Fibroblast of gingiva (primary cell): ENCODE measurements at regions not wholly inside any gene's neighbourhood (a gene's known extent, or its start where the extent isn't known, plus 50 kb on each side); places are given as distances from the start of the nearest gene placed in this dataset.

ENCODE experiments used
- DNase-seq: peaks from one replicate; pipeline ENCODE4 v3.0.0-alpha.2; 2011; ENCODE audit warnings: low read depth

- no peak for DNase-seq
These were observed 60.4 kb upstream of the HAO2 start for GRCh38 chr1:119308130-119308700.

DNA sequence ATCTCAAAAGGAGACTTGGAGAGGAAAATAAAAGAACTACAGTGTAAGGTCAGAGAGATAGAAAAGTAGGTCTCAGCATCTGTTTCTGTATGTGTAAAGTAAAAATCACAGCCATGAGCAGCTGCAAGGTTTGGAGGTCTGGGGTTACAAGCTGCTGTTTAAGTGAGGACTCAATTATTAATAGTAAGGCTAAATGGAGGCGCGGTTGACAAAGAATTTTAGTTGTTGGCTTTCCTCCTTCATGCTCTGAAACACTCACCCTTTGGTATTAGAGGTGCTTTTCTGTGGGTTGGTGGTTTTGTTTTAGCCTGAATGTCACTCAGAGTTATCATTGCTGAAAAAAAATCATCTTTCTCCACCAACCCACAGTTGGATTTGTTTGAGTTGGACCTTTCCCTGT is 59.8 kb upstream of the HAO2 start:
- DNase-seq = no peak

- no peak for DNase-seq
These were observed 58.3 kb upstream of the HAO2 start for GRCh38 chr1:119310301-119310700.

- DNase-seq = no peak
These were observed 56.1 kb upstream of the HAO2 start for GRCh38 chr1:119312500-119312899.

DNA sequence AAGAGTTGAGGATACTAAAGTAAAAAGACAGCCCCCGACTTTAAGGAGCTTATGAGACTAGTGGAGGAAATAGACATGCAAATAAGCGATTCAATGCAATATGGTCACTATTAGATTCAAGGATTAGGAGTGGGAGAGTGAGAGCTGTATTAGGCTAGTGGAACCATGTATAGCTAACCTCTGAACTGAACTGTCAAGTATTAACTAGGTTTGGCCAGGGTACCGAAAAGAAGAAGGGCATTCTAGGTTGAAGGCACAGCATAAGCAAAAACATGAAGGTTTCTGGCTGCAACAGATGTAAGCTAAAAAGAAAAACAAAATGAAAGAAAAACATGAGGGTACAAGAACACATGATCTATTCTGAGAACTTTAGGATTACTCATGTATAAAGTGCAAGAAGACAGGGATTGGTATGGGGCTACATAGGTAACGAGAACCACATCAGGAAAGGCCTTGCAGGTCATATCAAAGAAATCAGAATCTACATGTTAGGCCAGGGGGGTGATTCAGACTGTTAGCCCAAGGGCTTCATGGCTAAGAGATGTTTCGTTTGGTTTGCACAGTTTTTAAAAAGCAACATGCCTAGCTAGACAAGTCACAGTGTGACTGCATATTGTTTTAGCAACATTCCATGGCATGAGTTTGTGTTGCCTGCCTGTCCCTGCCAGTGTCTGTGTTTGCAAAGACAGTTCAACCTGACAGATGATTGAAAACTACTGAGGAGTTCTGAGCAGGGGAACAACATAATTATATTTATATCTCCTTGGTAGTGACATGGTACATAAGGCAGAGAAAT is 54.4 kb upstream of the HAO2 start:
- no peak for DNase-seq

GRCh38 chr1:119316870-119317416 is 51.6 kb upstream of the HAO2 start:
- no peak for DNase-seq

DNA sequence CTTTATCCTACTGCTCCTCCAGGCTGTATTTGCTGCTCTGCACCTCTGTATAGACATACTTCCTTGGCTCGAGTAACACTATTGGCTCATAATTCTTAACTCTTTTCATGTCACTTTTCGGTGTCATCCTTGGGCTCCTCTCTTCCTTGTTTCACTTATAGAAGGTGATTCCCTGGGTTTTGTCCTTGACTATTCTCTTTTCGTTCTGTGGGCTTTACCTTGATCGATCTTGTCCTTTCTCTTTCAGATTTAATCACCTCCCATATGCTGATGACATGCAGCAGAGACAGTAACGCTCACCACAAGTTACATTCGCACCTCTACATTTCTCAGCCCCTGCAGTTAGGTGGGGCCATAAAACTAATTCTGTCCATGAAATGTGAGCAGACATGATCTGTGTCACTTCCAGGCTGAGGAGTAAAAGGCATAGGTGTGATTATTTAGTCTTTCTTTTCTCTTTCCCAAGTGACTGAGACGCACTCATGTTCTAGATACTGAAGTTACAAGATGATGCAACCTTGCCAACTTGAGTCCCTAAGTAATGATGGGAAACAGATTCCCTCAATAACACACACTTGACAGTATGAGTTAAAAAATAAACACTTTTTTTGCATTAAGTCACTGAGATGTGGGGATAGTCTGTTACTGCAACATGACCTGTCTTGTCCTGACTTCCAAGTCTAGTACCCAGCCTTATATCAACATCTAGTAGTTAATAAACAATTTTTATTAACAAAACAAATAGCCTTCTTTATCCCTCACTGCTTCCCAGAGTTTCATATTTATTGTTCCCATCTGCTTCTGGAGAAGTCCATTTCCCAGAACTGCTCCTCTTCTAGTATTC is 49.9 kb upstream of the HAO2 start:
- no peak for DNase-seq
